Stimulated activated naive CD8-positive, alpha-beta T cell treated with anti-CD3 and anti-CD28 coated beads, Interleukin-15, amount 100 ng/mL, for 72 hours (primary cell): ENCODE measurements at regions not wholly inside any gene's neighbourhood (a gene's known extent, or its start where the extent isn't known, plus 50 kb on each side); places are given as distances from the start of the nearest gene placed in this dataset.

Experiments used
- ATAC-seq: fragments of 150-1000 bp; cut with Tn5 transposase; 2 replicates; pipeline ENCODE4 v1.10.0; 2021; ENCODE audit warnings: mild to moderate bottlenecking, moderate library complexity
- DNase-seq, 2 donors: peaks; one replicate each; pipeline ENCODE4 v3.0.0; 2021 to 2022
- H3K27ac Mint-ChIP-seq, 2 donors: one replicate each; pipeline ENCODE4 v1.8.0; 2022; ENCODE audit warnings: mild to moderate bottlenecking in 2 of 2, mixed read lengths in 2 of 2, moderate library complexity in 2 of 2
- H3K27me3 Mint-ChIP-seq: one replicate; pipeline ENCODE4 v1.8.0; 2022; ENCODE audit warnings: mixed read lengths
- H3K4me1 Mint-ChIP-seq: one replicate; pipeline ENCODE4 v1.8.0; 2022; ENCODE audit warnings: mild to moderate bottlenecking, mixed read lengths
- H3K4me3 Mint-ChIP-seq, 2 donors: one replicate each; pipeline ENCODE4 v1.8.0; 2022; ENCODE audit warnings: mild to moderate bottlenecking in 2 of 2, mixed read lengths in 2 of 2, moderate library complexity in 1 of 2
- H3K9me3 Mint-ChIP-seq, 2 donors: one replicate each; pipeline ENCODE4 v1.8.0; 2022; ENCODE audit warnings: mixed read lengths in 2 of 2

DNA sequence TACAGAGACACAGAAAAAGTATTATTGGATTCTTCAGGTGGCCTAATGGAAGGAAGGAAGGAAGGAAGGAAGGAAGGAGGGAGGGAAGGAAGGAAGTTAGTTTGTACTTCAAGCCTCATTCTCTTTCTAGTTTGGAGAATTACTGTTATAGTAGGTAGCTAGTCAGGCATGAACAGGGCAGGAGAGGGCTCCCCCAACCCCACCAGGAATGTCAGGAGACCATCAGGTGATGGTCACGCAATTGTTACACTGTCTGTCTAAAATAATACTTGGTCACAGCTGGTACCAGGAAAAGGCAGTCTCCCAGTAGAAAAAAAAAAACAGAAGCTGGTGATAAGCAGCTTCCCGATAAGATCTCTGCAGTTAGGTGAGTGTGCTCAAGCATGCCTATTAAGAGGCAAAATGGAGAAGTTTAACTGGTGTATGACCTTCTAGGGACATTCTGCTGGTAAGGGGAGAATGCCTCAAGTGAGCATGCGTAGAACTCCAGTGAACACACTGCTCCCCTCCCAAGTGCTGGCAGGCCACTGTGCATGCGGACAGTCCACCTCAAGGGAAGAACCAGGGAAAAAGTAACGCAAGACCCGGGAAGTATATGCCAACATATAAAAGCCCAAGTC, 358.4 kb upstream of the SOX5 start:
- H3K27me3 Mint-ChIP-seq = no peaks in the 10 kb centered on the region
- ATAC-seq (no peak), DNase-seq (no peak)
- no peaks in the 10 kb centered on the region for H3K4me1 Mint-ChIP-seq
- H3K9me3 Mint-ChIP-seq = peaks cover 0 to 8% of the 10 kb centered on the region in 2 donors
- no peak overlapping the region for H3K4me3 Mint-ChIP-seq
- no peak overlapping the region for H3K27ac Mint-ChIP-seq

DNA sequence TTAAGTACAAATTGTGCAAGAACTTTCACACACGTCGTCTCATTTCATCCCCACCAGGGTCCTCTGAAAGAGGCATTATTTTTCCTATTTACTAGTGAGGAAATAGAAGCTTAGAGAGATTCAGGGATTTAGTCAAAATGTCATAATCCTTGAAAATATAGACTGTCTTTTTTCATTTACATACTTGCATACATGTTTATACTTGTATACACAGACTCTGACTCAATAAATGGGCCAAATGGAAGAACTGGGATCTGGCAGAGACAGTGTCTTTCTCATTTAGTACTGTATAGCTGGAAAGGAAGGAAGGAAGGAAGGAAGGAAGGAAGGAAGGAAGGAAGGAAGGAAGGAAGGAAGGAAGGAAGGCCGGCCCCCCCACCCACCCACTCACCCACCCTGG, 357.7 kb upstream of the SOX5 start:
- DNase-seq (no peak), ATAC-seq (no peak)
- H3K27me3 Mint-ChIP-seq = no peaks in the 10 kb centered on the region
- no peak overlapping the region for H3K4me3 Mint-ChIP-seq
- no peaks in the 10 kb centered on the region for H3K4me1 Mint-ChIP-seq
- H3K27ac Mint-ChIP-seq = no peak overlapping the region
- H3K9me3 Mint-ChIP-seq = peaks cover 0 to 8% of the 10 kb centered on the region in 2 donors

DNA sequence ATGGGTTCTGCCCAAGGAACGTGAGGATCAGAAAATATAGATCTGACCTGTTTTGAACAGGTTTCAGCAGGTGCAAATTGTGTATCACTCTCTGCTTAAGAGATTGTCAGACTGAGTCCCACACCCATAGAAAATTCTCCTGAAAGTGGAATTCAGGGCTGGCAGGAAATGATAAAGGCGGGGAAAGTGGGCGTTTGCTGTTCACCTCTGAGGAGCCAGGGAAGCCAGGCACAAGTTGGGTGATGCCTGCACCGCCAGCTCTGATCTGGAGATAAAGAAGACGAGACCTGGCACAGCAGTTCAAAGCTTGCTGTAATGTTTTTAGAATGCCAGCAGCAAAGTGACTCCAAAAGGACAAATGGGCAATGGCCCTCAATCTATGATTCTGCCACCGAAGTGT, 356.5 kb upstream of the SOX5 start:
- H3K4me3 Mint-ChIP-seq = no peak overlapping the region

GRCh38 chr12:24304285-24304684, 354.8 kb upstream of the SOX5 start:
- Mint-ChIP-seq H3K27me3 (no peaks in the 10 kb centered on the region), H3K4me1 (no peaks in the 10 kb centered on the region), H3K27ac (no peak overlapping the region)

More for the DNA sequence above, 356.5 kb upstream of the SOX5 start:
- Mint-ChIP-seq H3K9me3 (peaks cover 0 to 8% of the 10 kb centered on the region in 2 donors), H3K27me3 (no peaks in the 10 kb centered on the region), H3K4me1 (no peaks in the 10 kb centered on the region), H3K27ac (no peak overlapping the region)
- no peak for DNase-seq
- ATAC-seq = no peak

DNA sequence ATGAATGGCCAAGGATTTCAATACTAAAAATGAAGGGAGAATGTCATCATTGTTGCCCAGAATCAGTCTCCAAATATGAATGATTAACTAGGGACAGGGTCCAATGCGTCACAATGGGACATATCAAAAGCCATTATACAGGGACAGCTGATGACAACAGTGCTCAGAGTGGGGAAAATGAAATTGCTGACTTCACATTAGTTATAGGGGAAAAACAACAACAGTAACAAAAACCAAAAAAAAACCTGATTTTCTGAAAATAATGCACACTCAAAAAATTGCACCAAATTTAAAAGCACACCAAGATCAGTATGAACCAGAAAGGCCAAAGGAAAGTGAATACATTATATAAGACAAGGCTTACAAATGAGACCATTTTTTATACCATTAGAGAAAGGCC, 353.2 kb upstream of the SOX5 start:
- no peak overlapping the region for H3K4me3 Mint-ChIP-seq
- no peaks in the 10 kb centered on the region for H3K4me1 Mint-ChIP-seq
- H3K9me3 Mint-ChIP-seq = peaks cover 0 to 8% of the 10 kb centered on the region in 2 donors
- no peak for DNase-seq
- no peak overlapping the region for H3K27ac Mint-ChIP-seq
- no peaks in the 10 kb centered on the region for H3K27me3 Mint-ChIP-seq
- ATAC-seq = no peak

More at GRCh38 chr12:24304285-24304684, 354.8 kb upstream of the SOX5 start:
- DNase-seq (no peak), ATAC-seq (no peak)
- Mint-ChIP-seq H3K4me3 (no peak overlapping the region), H3K9me3 (peaks cover 0 to 8% of the 10 kb centered on the region in 2 donors)

DNA sequence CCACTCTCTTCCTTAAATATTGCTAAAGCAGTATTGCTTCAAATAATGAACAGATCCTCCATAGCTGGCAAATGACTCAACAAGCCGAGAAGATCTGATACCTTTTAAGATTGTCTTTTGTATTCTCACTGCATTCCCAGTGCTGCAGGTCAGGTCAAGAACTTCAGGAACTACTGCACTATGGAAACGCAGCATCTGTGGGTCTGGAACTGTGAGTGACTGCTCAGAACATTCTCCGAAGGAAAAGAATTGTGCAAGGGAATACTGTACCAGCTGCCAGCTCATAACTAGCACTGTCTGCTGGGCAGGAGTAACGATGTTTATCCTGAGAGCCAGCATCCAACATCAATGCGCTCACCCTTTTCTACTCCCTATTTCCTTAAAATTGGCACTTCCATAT, 348.0 kb upstream of the SOX5 start:
- DNase-seq = no peak
- Mint-ChIP-seq H3K27me3 (no peaks in the 10 kb centered on the region), H3K4me1 (no peaks in the 10 kb centered on the region), H3K9me3 (no peaks in the 10 kb centered on the region), H3K4me3 (no peak overlapping the region), H3K27ac (no peak overlapping the region)
- no peak for ATAC-seq

- H3K4me1 Mint-ChIP-seq = no peaks in the 10 kb centered on the region
- H3K27ac Mint-ChIP-seq = no peak overlapping the region
- no peak for DNase-seq
- no peaks in the 10 kb centered on the region for H3K27me3 Mint-ChIP-seq
- H3K4me3 Mint-ChIP-seq = no peak overlapping the region
- no peaks in the 10 kb centered on the region for H3K9me3 Mint-ChIP-seq
- ATAC-seq = no peak
These were observed 344.1 kb upstream of the SOX5 start for GRCh38 chr12:24293549-24293948.

DNA sequence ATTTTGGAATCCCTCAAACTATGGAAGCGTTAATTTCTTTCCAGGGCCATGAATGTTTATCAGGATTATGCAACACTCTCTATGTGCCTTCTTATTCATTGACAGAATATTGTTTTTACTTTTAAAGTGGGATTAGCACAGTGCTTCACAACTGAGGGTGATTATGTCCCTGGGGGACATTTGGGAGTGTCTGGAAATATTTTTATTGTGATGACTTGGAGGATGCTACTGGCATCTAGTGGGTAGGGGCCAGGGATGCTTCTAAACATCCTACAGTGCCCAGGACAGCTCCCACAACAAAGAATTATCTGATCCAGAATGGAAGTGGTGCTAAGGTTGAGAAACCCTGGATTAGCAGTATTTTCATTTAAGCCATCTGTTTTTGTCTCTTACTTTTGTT, 338.5 kb upstream of the SOX5 start:
- Mint-ChIP-seq H3K4me1 (no peaks in the 10 kb centered on the region), H3K9me3 (no peaks in the 10 kb centered on the region), H3K27ac (no peak overlapping the region), H3K4me3 (no peak overlapping the region), H3K27me3 (no peaks in the 10 kb centered on the region)
- ATAC-seq = no peak
- no peak for DNase-seq

DNA sequence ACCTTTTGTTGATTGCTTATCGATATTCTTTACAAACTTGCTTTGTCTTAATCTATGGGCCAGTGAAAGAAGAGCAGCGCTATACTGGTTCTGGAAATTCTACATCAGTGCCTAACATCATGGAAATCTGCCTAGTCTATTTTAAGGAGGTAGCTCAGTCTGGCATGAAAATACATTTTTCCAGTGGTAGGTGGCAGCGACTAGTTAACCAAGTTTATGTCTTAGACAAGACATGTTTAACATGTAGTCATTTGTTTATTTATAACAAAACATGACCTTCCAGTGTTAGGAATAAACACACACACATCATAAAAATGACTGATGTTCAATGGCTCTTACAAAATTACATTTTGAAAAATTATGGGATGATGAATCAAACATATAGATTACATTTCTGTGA, 336.0 kb upstream of the SOX5 start:
- Mint-ChIP-seq H3K4me1 (no peaks in the 10 kb centered on the region), H3K27me3 (no peaks in the 10 kb centered on the region), H3K9me3 (no peaks in the 10 kb centered on the region), H3K4me3 (no peak overlapping the region), H3K27ac (no peak overlapping the region)
- ATAC-seq = no peak
- DNase-seq = no peak

DNA sequence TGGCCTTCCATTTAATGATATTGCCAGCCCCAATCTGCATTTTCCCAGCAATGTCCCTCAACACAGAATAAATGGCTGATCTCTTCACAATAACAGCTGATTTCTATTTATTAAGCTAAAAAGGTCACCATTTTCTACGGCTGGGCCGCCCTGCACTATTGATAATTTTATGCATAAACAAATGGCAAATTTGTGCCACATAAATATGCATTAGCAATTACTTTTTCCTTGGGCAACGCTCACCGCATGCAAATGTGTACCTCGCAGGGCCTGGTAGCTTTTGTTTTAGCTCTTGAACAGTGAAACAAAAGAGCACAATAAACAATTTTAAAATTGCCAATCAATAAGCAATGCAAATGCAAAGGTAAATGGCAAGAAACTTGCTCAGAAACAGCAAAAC, 331.9 kb upstream of the SOX5 start:
- Mint-ChIP-seq H3K27me3 (no peaks in the 10 kb centered on the region), H3K9me3 (no peaks in the 10 kb centered on the region), H3K27ac (no peak overlapping the region), H3K4me3 (no peak overlapping the region), H3K4me1 (no peaks in the 10 kb centered on the region)
- no peak for DNase-seq
- ATAC-seq = no peak

DNA sequence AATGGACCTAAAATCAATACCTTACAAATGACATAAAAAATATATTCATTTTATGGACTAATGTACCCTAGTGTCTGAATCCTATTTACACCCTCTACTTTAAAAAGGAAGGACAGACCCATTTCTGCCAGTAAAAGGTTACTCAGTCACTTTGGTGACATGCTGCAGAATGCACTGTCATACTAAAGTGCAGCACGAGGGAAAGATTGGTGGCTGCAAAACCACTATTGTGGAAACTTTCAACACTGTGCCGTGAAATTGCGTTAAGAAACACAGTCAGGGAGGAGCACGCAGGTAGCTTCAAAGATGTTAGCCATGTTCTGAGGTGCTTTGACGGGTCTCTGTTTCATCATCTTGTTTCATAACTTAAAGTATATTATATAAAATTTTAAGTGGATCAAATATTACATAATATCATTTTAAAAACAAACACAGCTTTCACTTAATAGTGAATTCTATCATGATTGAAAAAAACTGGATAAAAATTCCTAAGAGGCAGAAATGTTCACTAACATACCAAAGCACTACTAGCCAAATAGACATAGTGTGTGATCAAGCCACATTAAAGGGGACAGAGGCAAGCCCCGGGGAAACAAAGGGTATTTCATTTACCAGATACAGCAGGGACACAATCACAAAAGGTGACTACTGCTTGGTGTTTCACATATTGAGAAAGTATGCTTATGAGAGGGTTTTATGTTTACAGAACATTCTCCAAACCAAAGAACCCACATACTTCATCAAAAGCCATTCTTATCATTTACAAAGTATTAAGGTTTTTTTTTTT, 330.8 kb upstream of the SOX5 start:
- Mint-ChIP-seq H3K27me3 (no peaks in the 10 kb centered on the region), H3K9me3 (no peaks in the 10 kb centered on the region), H3K27ac (no peak overlapping the region), H3K4me1 (no peaks in the 10 kb centered on the region), H3K4me3 (no peak overlapping the region)
- no peak for ATAC-seq
- DNase-seq = no peak

DNA sequence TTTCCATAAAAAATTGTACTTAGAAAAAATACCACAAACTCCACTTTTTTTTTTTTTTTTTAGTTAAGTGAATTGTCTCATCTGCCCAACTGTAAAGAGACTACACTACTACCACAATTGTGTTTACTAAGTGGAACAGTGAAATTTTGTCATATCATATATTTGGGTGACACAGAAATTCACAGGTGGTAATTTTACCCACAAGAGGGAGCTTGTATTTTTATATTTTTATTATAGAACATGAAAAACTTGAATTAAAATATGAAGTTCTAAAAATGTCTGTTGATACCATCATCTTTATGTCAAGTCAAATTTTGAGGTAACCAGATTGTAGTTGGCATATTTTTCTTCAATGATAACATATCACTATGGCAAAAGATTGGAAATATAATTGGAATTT, 329.4 kb upstream of the SOX5 start:
- Mint-ChIP-seq H3K4me3 (no peak overlapping the region), H3K27me3 (no peaks in the 10 kb centered on the region), H3K4me1 (no peaks in the 10 kb centered on the region), H3K9me3 (no peaks in the 10 kb centered on the region), H3K27ac (no peak overlapping the region)
- no peak for DNase-seq
- ATAC-seq = no peak

DNA sequence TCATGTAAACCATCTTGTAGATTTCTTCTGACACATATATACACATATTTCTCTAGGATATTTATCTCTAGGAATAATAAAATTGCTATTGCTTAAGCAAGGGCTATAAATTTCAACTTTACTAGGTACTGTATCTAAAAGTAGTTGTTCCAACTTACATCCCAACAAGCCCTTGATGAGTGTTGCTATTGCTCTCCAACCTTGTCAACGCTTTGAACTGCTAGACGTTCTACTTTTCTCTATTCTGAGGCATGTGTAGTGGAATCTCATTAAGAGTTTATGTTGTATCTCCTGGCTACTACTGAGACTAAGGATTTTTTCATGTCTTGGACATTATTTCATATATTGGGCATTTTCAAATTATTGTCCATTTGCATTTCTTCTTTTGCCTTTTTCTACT, 321.5 kb upstream of the SOX5 start:
- Mint-ChIP-seq H3K4me3 (no peak overlapping the region), H3K27ac (no peak overlapping the region), H3K27me3 (no peaks in the 10 kb centered on the region), H3K4me1 (no peaks in the 10 kb centered on the region), H3K9me3 (no peaks in the 10 kb centered on the region)
- ATAC-seq = no peak
- DNase-seq = no peak

- Mint-ChIP-seq H3K27me3 (no peaks in the 10 kb centered on the region), H3K27ac (no peak overlapping the region), H3K9me3 (no peaks in the 10 kb centered on the region), H3K4me3 (no peak overlapping the region), H3K4me1 (no peaks in the 10 kb centered on the region)
- ATAC-seq (no peak), DNase-seq (no peak)
These were observed 321.0 kb upstream of the SOX5 start for GRCh38 chr12:24270464-24270863.

- Mint-ChIP-seq H3K4me1 (no peaks in the 10 kb centered on the region), H3K9me3 (no peaks in the 10 kb centered on the region), H3K27me3 (no peaks in the 10 kb centered on the region), H3K4me3 (no peak overlapping the region), H3K27ac (no peak overlapping the region)
- ATAC-seq (no peak), DNase-seq (no peak)
These were observed 319.3 kb upstream of the SOX5 start for GRCh38 chr12:24268663-24269186.

DNA sequence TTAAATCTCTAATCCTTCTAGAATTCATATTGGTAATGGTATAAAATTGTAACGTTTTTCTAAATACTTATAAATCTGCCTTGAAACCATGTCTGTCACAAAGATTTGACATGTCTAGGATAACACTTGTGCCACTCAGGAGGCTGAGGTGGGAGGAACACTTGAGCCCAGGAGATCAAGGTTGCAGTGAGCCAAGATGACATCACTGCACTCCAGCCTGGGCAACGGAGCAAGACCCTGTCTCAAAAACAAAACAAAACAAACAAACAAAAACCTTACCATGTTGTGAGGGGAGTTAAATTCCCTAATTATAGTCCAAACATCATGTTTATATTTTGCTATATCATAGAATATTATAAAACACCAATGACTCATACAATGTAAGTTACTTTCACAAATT, 317.5 kb upstream of the SOX5 start:
- H3K9me3 Mint-ChIP-seq = no peaks in the 10 kb centered on the region
- ATAC-seq (no peak), DNase-seq (no peak)
- no peaks in the 10 kb centered on the region for H3K27me3 Mint-ChIP-seq
- no peak overlapping the region for H3K4me3 Mint-ChIP-seq
- no peaks in the 10 kb centered on the region for H3K4me1 Mint-ChIP-seq
- H3K27ac Mint-ChIP-seq = no peak overlapping the region
